ENCODE measurements at regions not wholly inside any gene's neighbourhood (a gene's known extent, or its start where the extent isn't known, plus 50 kb on each side); places are given as distances from the start of the nearest gene placed in this dataset.

GRCh38 chr12:93221841-93222240 is 155.9 kb upstream of the NUDT4 start:
- TF ChIP-seq POLR2A (IDR thresholded peaks at IDR 0.05) (no peak), CTCF (IDR thresholded peaks at IDR 0.05) (no peak)

Measured in uterus (tissue), 2 donors.